ENCODE measurements at regions not wholly inside any gene's neighbourhood (a gene's known extent, or its start where the extent isn't known, plus 50 kb on each side); places are given as distances from the start of the nearest gene placed in this dataset.
"Not testable (repeated sequence)": the region's sequence is repeated elsewhere in the genome, so short reads cannot be mapped to it uniquely, and the experiment has no call there.

GRCh38 chrX:52261125-52261462, 76.4 kb downstream of the MAGED4 start:
- no peak for ATAC-seq
- no peak for DNase-seq
- peaks cover 7% of the 10 kb centered on the region for H3K27me3 Mint-ChIP-seq
- H3K4me1 Mint-ChIP-seq: peaks cover 11% of the 10 kb centered on the region
- no peaks in the 10 kb centered on the region for H3K36me3 Mint-ChIP-seq (ENCODE audit: low read depth)
- peak overlapping the region; percentile 88 for H3K4me3 Mint-ChIP-seq
- peak overlapping the region; percentile 97 for H3K27ac Mint-ChIP-seq
- no peaks in the 10 kb centered on the region for H3K9me3 Mint-ChIP-seq

- H3K4me3 Mint-ChIP-seq: peak overlapping the region; percentile 88
- peak overlapping the region; percentile 97 for H3K27ac Mint-ChIP-seq
- peak; percentile 83 for DNase-seq
- ATAC-seq: peak; percentile 97
- H3K36me3 Mint-ChIP-seq (ENCODE audit: low read depth): no peaks in the 10 kb centered on the region
- H3K4me1 Mint-ChIP-seq: peaks cover 11% of the 10 kb centered on the region
- no peaks in the 10 kb centered on the region for H3K9me3 Mint-ChIP-seq
- peaks cover 8% of the 10 kb centered on the region for H3K27me3 Mint-ChIP-seq
These were observed 76.9 kb downstream of the MAGED4 start for GRCh38 chrX:52261463-52262194.

- Mint-ChIP-seq H3K27ac (peak overlapping the region; percentile 97), H3K4me3 (peak overlapping the region; percentile 88), H3K36me3 (ENCODE audit: low read depth) (no peaks in the 10 kb centered on the region), H3K4me1 (peaks cover 11% of the 10 kb centered on the region), H3K9me3 (no peaks in the 10 kb centered on the region), H3K27me3 (peaks cover 6% of the 10 kb centered on the region)
- peak; percentile 2 for DNase-seq
- no peak for ATAC-seq
These were observed 77.5 kb downstream of the MAGED4 start for GRCh38 chrX:52262195-52262546.

- H3K27me3 Mint-ChIP-seq: peaks cover 3% of the 10 kb centered on the region
- H3K4me1 Mint-ChIP-seq: peaks cover 11% of the 10 kb centered on the region
- H3K9me3 Mint-ChIP-seq: no peaks in the 10 kb centered on the region
- H3K36me3 Mint-ChIP-seq (ENCODE audit: low read depth): no peaks in the 10 kb centered on the region
- no peak overlapping the region for H3K27ac Mint-ChIP-seq
- DNase-seq: no peak
- no peak for ATAC-seq
- no peak overlapping the region for H3K4me3 Mint-ChIP-seq
These were observed 78.7 kb downstream of the MAGED4 start for GRCh38 chrX:52263417-52263816.

- H3K27me3 Mint-ChIP-seq: peaks cover 3% of the 10 kb centered on the region
- no peaks in the 10 kb centered on the region for H3K36me3 Mint-ChIP-seq (ENCODE audit: low read depth)
These were observed 81.0 kb downstream of the MAGED4 start for GRCh38 chrX:52265713-52266112.

GRCh38 chrX:52268502-52268901, 83.8 kb downstream of the MAGED4 start:
- not testable (repeated sequence) for H3K27ac Mint-ChIP-seq; H3K4me3 Mint-ChIP-seq; H3K9me3 Mint-ChIP-seq; DNase-seq; H3K36me3 Mint-ChIP-seq (ENCODE audit: low read depth); ATAC-seq; H3K4me1 Mint-ChIP-seq; H3K27me3 Mint-ChIP-seq

More at GRCh38 chrX:52265713-52266112, 81.0 kb downstream of the MAGED4 start:
- DNase-seq (no peak), ATAC-seq (no peak)
- no peak overlapping the region for H3K27ac Mint-ChIP-seq
- peaks cover 10% of the 10 kb centered on the region for H3K4me1 Mint-ChIP-seq
- no peak overlapping the region for H3K4me3 Mint-ChIP-seq
- no peaks in the 10 kb centered on the region for H3K9me3 Mint-ChIP-seq

GRCh38 chrX:52270453-52271116, 85.9 kb downstream of the MAGED4 start:
- DNase-seq: no peak
- H3K9me3 Mint-ChIP-seq: no peaks in the 10 kb centered on the region
- ATAC-seq: no peak
- no peak overlapping the region for H3K27ac Mint-ChIP-seq
- peaks cover 3% of the 10 kb centered on the region for H3K27me3 Mint-ChIP-seq
- no peaks in the 10 kb centered on the region for H3K4me1 Mint-ChIP-seq
- H3K36me3 Mint-ChIP-seq (ENCODE audit: low read depth): no peaks in the 10 kb centered on the region
- no peak overlapping the region for H3K4me3 Mint-ChIP-seq

GRCh38 chrX:52271206-52271605, 86.5 kb downstream of the MAGED4 start:
- Mint-ChIP-seq H3K4me3 (no peak overlapping the region), H3K27ac (no peak overlapping the region), H3K4me1 (no peaks in the 10 kb centered on the region), H3K9me3 (no peaks in the 10 kb centered on the region), H3K27me3 (peaks cover 2% of the 10 kb centered on the region), H3K36me3 (ENCODE audit: low read depth) (no peaks in the 10 kb centered on the region)
- ATAC-seq (no peak), DNase-seq (peak; percentile 4)

GRCh38 chrX:52277666-52278065, 91.2 kb upstream of the XAGE2 start:
- H3K4me3 Mint-ChIP-seq: no peak overlapping the region
- DNase-seq: no peak
- H3K27ac Mint-ChIP-seq: no peak overlapping the region
- peaks cover 5% of the 10 kb centered on the region for H3K9me3 Mint-ChIP-seq
- peaks cover 2% of the 10 kb centered on the region for H3K27me3 Mint-ChIP-seq
- ATAC-seq: no peak
- no peaks in the 10 kb centered on the region for H3K4me1 Mint-ChIP-seq
- no peaks in the 10 kb centered on the region for H3K36me3 Mint-ChIP-seq (ENCODE audit: low read depth)

- H3K9me3 Mint-ChIP-seq: peaks cover 5% of the 10 kb centered on the region
These were observed 88.0 kb upstream of the XAGE2 start for GRCh38 chrX:52280812-52281211.

GRCh38 chrX:52284865-52285264, 84.0 kb upstream of the XAGE2 start:
- Mint-ChIP-seq H3K9me3 (peaks cover 5% of the 10 kb centered on the region), H3K36me3 (ENCODE audit: low read depth) (no peaks in the 10 kb centered on the region), H3K27me3 (peaks cover 3% of the 10 kb centered on the region), H3K27ac (no peak overlapping the region), H3K4me1 (no peaks in the 10 kb centered on the region), H3K4me3 (no peak overlapping the region)
- no peak for DNase-seq
- no peak for ATAC-seq

More at GRCh38 chrX:52280812-52281211, 88.0 kb upstream of the XAGE2 start:
- no peaks in the 10 kb centered on the region for H3K27me3 Mint-ChIP-seq
- H3K36me3 Mint-ChIP-seq (ENCODE audit: low read depth): no peaks in the 10 kb centered on the region
- no peak for ATAC-seq
- no peaks in the 10 kb centered on the region for H3K4me1 Mint-ChIP-seq
- no peak for DNase-seq
- H3K4me3 Mint-ChIP-seq: no peak overlapping the region
- no peak overlapping the region for H3K27ac Mint-ChIP-seq

- H3K9me3 Mint-ChIP-seq; DNase-seq; ATAC-seq; H3K4me3 Mint-ChIP-seq; H3K27ac Mint-ChIP-seq; H3K36me3 Mint-ChIP-seq (ENCODE audit: low read depth); H3K4me1 Mint-ChIP-seq; H3K27me3 Mint-ChIP-seq: not testable (repeated sequence)
These were observed 69.9 kb upstream of the XAGE2 start for GRCh38 chrX:52298968-52299367.

- not testable (repeated sequence) for ATAC-seq; H3K27me3 Mint-ChIP-seq; H3K27ac Mint-ChIP-seq; H3K4me3 Mint-ChIP-seq; H3K4me1 Mint-ChIP-seq; H3K36me3 Mint-ChIP-seq (ENCODE audit: low read depth); DNase-seq; H3K9me3 Mint-ChIP-seq
These were observed 60.3 kb upstream of the XAGE2 start for GRCh38 chrX:52308532-52308931.

Data from activated naive CD8-positive, alpha-beta T cell treated with anti-CD3 and anti-CD28 coated beads, Interleukin-2, amount 50 U/mL, for 24 hours (primary cell).